HepG2 (cell line): ENCODE measurements at regions not wholly inside any gene's neighbourhood (a gene's known extent, or its start where the extent isn't known, plus 50 kb on each side); places are given as distances from the start of the nearest gene placed in this dataset.

Source experiments
- ATAC-seq: fragments of 200-7000 bp; cut with Tn5 transposase; 3 replicates; pipeline ENCODE4 v1.9.1; 2020; ENCODE audit warnings: mild to moderate bottlenecking, moderate library complexity
- BruUV-seq: library from RNA; stranded (reverse); fragments of 400-500 nt; replicated peaks from 2 replicates; lab custom pipeline; 2021; lab: Mats Ljungman, UMichigan
- CTCF ChIA-PET: fragments of 300-600 bp; formaldehyde crosslinking; extraction: SDS; loops from one replicate; lab custom pipeline; 2021; ENCODE audit warnings: low total read pairs, inconsistent platforms, low intra/inter-chr PET ratio; lab: Yijun Ruan, JAX
- POLR2A ChIA-PET: fragments of 350-600 bp; sonication (Branson Sonifier 250); formaldehyde crosslinking; loops from one replicate; lab custom pipeline; 2020; ENCODE audit warnings: antibody characterized with exemption, inconsistent platforms; lab: Yijun Ruan, JAX
- DNase-seq: peaks from one replicate; pipeline ENCODE4 v3.0.0-alpha.2; 2015; ENCODE audit warnings: low spot score
- FAIRE-seq: peaks from 3 replicates; lab custom pipeline; 2011; peaks lifted over from hg19 to GRCh38; lab: Jason Lieb, UNC
- H2AFZ ChIP-seq: one replicate; pipeline ENCODE4 v1.6.1; 2011; ENCODE audit warnings: low read length, inconsistent platforms
- H3K27ac ChIP-seq: fragments of 300-600 bp; 3 replicates; pipeline ENCODE4 v1.8.0; 2011; ENCODE audit warnings: mixed run types, mild to moderate bottlenecking, mixed read lengths, low read length, inconsistent platforms; ENCODE audit not compliant: insufficient read depth; ENCODE audit errors: extremely low read length
- H3K27me3 ChIP-seq, 2 experiments: fragments of 200-600 bp in 1 of 2; 2 replicates in 1 of 2; 3 replicates in 1 of 2; pipeline versions ENCODE4 v1.6.0 to v1.8.0; 2011; ENCODE audit warnings: low read length in 2 of 2, mild to moderate bottlenecking in 2 of 2, moderate library complexity in 2 of 2, inconsistent platforms in 1 of 2; ENCODE audit not compliant: insufficient read depth in 2 of 2, control insufficient read depth in 1 of 2
- H3K36me3 ChIP-seq, 2 experiments: fragments of 200-600 bp in 1 of 2; replicated peaks in 1 of 2; 2 replicates in 1 of 2; 3 replicates in 1 of 2; pipeline versions ENCODE4 v1.5.1 to v1.8.0; 2011; ENCODE audit warnings: low read length in 2 of 2, inconsistent platforms in 1 of 2; ENCODE audit not compliant: insufficient read depth in 2 of 2, control insufficient read depth in 1 of 2
- H3K4me1 ChIP-seq: 2 replicates; pipeline ENCODE4 v1.5.1; 2012; ENCODE audit warnings: low read length, inconsistent platforms; ENCODE audit not compliant: insufficient read depth
- H3K4me2 ChIP-seq: 2 replicates; pipeline ENCODE4 v1.6.0; 2011; ENCODE audit warnings: low read depth, low read length, inconsistent platforms
- H3K4me3 ChIP-seq, 3 experiments: fragments of 200-600 bp in 1 of 3; sonication (generic), shearing (Covaris generic) in 1 of 3; replicated peaks in 1 of 3; 2 replicates each; pipeline ENCODE4 v1.5.1; 2011 to 2016; ENCODE audit warnings: low read length in 3 of 3, inconsistent platforms in 2 of 3, low read depth in 2 of 3, mild to moderate bottlenecking in 2 of 3, control low read depth in 1 of 3, mixed read lengths in 1 of 3; ENCODE audit not compliant: insufficient read depth in 1 of 3
- H3K79me2 ChIP-seq: one replicate; pipeline ENCODE4 v1.6.1; 2011; ENCODE audit warnings: low read length, inconsistent platforms; ENCODE audit not compliant: insufficient read depth
- H3K9ac ChIP-seq: 2 replicates; pipeline ENCODE4 v1.6.0; 2011; ENCODE audit warnings: mild to moderate bottlenecking, low read depth, low read length, inconsistent platforms; ENCODE audit not compliant: insufficient read depth
- H3K9me3 ChIP-seq: 2 replicates; pipeline ENCODE4 v1.5.1; 2012; ENCODE audit warnings: mild to moderate bottlenecking, low read length
- H4K20me1 ChIP-seq: 2 replicates; pipeline ENCODE4 v1.6.0; 2011; ENCODE audit warnings: inconsistent platforms, mild to moderate bottlenecking, low read length, moderate library complexity; ENCODE audit not compliant: insufficient read depth
- MXD4 ChIP-seq: IDR thresholded peaks from 2 replicates; pipeline ENCODE4 v1.6.1; 2016; ENCODE audit warnings: mild to moderate bottlenecking, missing biosample characterization, missing genetic modification reagents
- NFYC ChIP-seq: IDR thresholded peaks from 2 replicates; pipeline ENCODE4 v1.6.1; 2016; ENCODE audit warnings: missing genetic modification reagents, missing compliant biosample characterization
- PAX8 ChIP-seq: sonication (generic); formaldehyde crosslinking; IDR thresholded peaks from 2 replicates; pipeline ENCODE4 v1.8.0; 2022; ENCODE audit warnings: mild to moderate bottlenecking, missing genetic modification reagents, borderline replicate concordance
- PLSCR1 ChIP-seq: sonication (generic); formaldehyde crosslinking; IDR thresholded peaks from 2 replicates; pipeline ENCODE4 v1.5.0; 2020; ENCODE audit warnings: missing genetic modification reagents, mild to moderate bottlenecking, borderline replicate concordance
- ZBTB26 ChIP-seq: IDR thresholded peaks from 2 replicates; pipeline ENCODE4 v1.6.1; 2016; ENCODE audit warnings: missing compliant biosample characterization, missing genetic modification reagents, borderline replicate concordance
- ZFYVE20 ChIP-seq: sonication (generic); formaldehyde crosslinking; IDR thresholded peaks from 2 replicates; pipeline ENCODE4 v1.8.0; 2023; ENCODE audit warnings: low read depth, mild to moderate bottlenecking, moderate library complexity, missing genetic modification reagents, borderline replicate concordance
- ZKSCAN1 ChIP-seq: fragments of 150-350 bp; IDR thresholded peaks from 2 replicates; pipeline ENCODE4 v1.6.1; 2014; ENCODE audit warnings: low read length
- ZNF281 ChIP-seq: sonication (generic); formaldehyde crosslinking; IDR thresholded peaks from 2 replicates; pipeline ENCODE4 v1.4.0; 2020; ENCODE audit warnings: missing genetic modification reagents, borderline replicate concordance
- ZNF30 ChIP-seq: sonication (generic); formaldehyde crosslinking; IDR thresholded peaks from 2 replicates; pipeline ENCODE4 v1.5.0; 2020; ENCODE audit warnings: mild to moderate bottlenecking, missing genetic modification reagents
- ZNF552 ChIP-seq: sonication (generic); formaldehyde crosslinking; IDR thresholded peaks from 2 replicates; pipeline ENCODE4 v1.9.0; 2022; ENCODE audit warnings: missing genetic modification reagents, mild to moderate bottlenecking, borderline replicate concordance
- WGBS: methylation state at CpG from one replicate; pipeline ENCODE4 v1.1.6; 2017; ENCODE audit warnings: low lambda C conversion rate; 5-methylcytosine and 5-hydroxymethylcytosine counted together
- in situ Hi-C: cut with HindIII; loops from 2 replicates; pipeline ENCODE4 v1.10.0; 2017; ENCODE audit warnings: low pct_unique_long_range_greater_than_20kb; ENCODE audit not compliant: extremely low pct_ligation_motif_present
- intact Hi-C: fragments of 100-400 bp; cut with micrococcal nuclease; formaldehyde crosslinking; loops from one replicate; pipeline ENCODE4 v1.10.0; 2022; ENCODE audit not compliant: unreplicated experiment
- TF ChIP-seq, protein P1 (sequence below): sonication (generic); formaldehyde crosslinking; IDR thresholded peaks from 2 replicates; pipeline ENCODE4 v1.4.0; 2020; ENCODE audit warnings: missing genetic modification reagents

GRCh38 chr9:90007516-90008440, 403.0 kb downstream of the GADD45G start:
- in situ Hi-C loops = no loop called here
- H3K27me3 ChIP-seq = no peaks in the 10 kb centered on the region
- H3K4me2 ChIP-seq = no peak overlapping the region
- ATAC-seq = no peak
- no peaks in the 10 kb centered on the region for H3K9me3 ChIP-seq
- no peak overlapping the region for H3K4me3 ChIP-seq
- intact Hi-C loops = no loop called here
- no peaks in the 10 kb centered on the region for H3K79me2 ChIP-seq
- H3K27ac ChIP-seq = no peak overlapping the region
- DNase-seq = no peak
- no peaks in the 10 kb centered on the region for H3K4me1 ChIP-seq
- H3K9ac ChIP-seq = no peak overlapping the region
- TF ChIP-seq NFYC (CRISPR knock-in tag) (no peak), ZBTB26 (CRISPR knock-in tag) (no peak), ZNF552 (CRISPR knock-in tag) (no peak)
- TF ChIP-seq, all 625 proteins: peak for 0
- POLR2A ChIA-PET = no interaction called here
- H3K36me3 ChIP-seq = no peaks in the 10 kb centered on the region
- WGBS = 40% methylated on average over 11 of the region's 11 CpGs
- BruUV-seq = no TSS peak
- no peak overlapping the region for H2AFZ ChIP-seq
- no peak for FAIRE-seq
- CTCF ChIA-PET = no interaction called here
- no peaks in the 10 kb centered on the region for H4K20me1 ChIP-seq

DNA sequence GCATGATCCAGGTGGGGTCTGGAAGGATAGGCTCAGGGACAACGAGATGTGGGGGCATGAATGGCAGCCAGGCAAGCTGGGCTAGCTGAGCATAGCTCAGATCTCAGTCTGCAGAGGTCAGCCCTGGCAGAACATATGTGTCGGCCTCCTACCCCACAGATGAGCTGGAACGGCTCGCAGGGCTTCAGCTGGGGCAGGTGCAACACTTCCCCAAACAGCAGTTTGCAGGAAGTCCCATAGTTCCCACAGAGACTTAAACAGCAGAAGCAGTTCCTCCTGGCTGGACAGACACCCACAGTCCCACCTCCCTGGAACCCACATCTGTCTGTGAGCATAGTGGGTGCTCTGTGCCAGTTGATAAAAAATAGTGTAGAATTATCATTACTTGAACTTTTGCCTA, 404.6 kb downstream of the GADD45G start:
- Histone ChIP-seq H4K20me1 (no peaks in the 10 kb centered on the region), H3K4me2 (no peak overlapping the region), H3K27ac (no peak overlapping the region), H3K36me3 (no peaks in the 10 kb centered on the region), H3K9ac (no peak overlapping the region), H3K4me1 (no peaks in the 10 kb centered on the region), H3K79me2 (no peaks in the 10 kb centered on the region), H2AFZ (no peak overlapping the region), H3K9me3 (no peaks in the 10 kb centered on the region), H3K4me3 (no peak overlapping the region), H3K27me3 (no peaks in the 10 kb centered on the region)
- ChIA-PET CTCF (no interaction called here), POLR2A (no interaction called here)
- ATAC-seq = no peak
- FAIRE-seq = no peak
- intact Hi-C loops (no loop called here), in situ Hi-C loops (no loop called here)
- no peak for DNase-seq
- no TSS peak for BruUV-seq
- WGBS = no CpG with 5 or more reads among the region's 4 CpGs
- TF ChIP-seq ZNF281 (CRISPR knock-in tag) = no peak
- TF ChIP-seq, protein P1, sequence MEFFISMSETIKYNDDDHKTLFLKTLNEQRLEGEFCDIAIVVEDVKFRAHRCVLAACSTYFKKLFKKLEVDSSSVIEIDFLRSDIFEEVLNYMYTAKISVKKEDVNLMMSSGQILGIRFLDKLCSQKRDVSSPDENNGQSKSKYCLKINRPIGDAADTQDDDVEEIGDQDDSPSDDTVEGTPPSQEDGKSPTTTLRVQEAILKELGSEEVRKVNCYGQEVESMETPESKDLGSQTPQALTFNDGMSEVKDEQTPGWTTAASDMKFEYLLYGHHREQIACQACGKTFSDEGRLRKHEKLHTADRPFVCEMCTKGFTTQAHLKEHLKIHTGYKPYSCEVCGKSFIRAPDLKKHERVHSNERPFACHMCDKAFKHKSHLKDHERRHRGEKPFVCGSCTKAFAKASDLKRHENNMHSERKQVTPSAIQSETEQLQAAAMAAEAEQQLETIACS (CRISPR knock-in tag) = no peak
- no peak for TF ChIP-seq MXD4 (CRISPR knock-in tag)
- no peak for TF ChIP-seq PLSCR1
- no peak for TF ChIP-seq ZFYVE20 (CRISPR knock-in tag)
- TF ChIP-seq ZKSCAN1 = no peak
- TF ChIP-seq PAX8 (CRISPR knock-in tag) = no peak
- no peak for TF ChIP-seq ZNF30
